NCI-H2029 treated with DMSO at 0.1 percent for 48 hours (cell line): ENCODE measurements at regions not wholly inside any gene's neighbourhood (a gene's known extent, or its start where the extent isn't known, plus 50 kb on each side); places are given as distances from the start of the nearest gene placed in this dataset.

ENCODE experiments used
- DNase-seq: peaks from one replicate; lab custom pipeline; 2025; lab: John Stamatoyannopoulos, UW

DNA sequence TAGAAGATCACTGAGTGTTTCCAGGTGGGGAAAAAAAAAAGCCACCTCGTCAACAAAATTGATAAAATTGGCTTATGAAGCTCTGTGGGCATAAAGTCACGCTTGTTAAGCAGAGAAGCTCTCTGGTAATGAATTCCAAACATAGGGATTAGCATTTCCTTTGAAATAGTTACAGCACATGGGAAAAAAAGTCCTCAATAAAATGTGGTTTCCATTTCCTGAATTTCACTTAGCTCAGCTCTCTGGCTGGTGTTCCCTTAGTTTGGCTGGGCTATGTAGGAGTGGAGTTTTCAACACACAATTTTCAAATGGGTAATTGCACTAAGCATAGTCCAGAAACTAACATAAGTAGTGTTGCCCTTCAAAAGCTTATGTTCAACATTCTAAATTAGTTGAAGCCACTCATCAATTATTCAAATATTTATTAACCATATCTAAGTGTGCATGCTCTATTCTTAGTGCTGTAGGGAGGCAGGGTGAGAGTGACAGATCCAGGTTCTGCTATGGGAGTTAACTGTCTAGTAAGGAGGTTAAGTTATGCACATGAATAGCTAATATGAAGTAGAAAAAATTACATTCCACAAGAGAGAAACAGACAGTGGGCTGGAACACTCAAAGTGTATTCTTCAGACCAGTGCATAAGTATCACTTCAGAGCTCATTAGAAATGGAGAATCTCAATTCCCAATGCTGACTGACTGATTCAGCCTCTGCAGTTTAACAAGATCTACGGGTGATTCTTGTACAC lies 445.7 kb downstream of the SMARCA1 start:
- no peak for DNase-seq

GRCh38 chrX:129071390-129071789 lies 451.9 kb downstream of the SMARCA1 start:
- DNase-seq: no peak

GRCh38 chrX:129065895-129066294 lies 457.4 kb downstream of the SMARCA1 start:
- DNase-seq: no peak

GRCh38 chrX:129058405-129058804 lies 464.9 kb downstream of the SMARCA1 start:
- no peak for DNase-seq

- DNase-seq: no peak
Measured at GRCh38 chrX:129043138-129043537, 480.2 kb downstream of the SMARCA1 start.

GRCh38 chrX:129041319-129041718 lies 482.0 kb downstream of the SMARCA1 start:
- DNase-seq: no peak

- no peak for DNase-seq
Measured at GRCh38 chrX:129040124-129040523, 483.2 kb downstream of the SMARCA1 start.

GRCh38 chrX:129039176-129039575 lies 484.1 kb downstream of the SMARCA1 start:
- DNase-seq: no peak

GRCh38 chrX:129037389-129037788 lies 485.9 kb downstream of the SMARCA1 start:
- DNase-seq: no peak

GRCh38 chrX:129035180-129035579 lies 488.1 kb downstream of the SMARCA1 start:
- no peak for DNase-seq

GRCh38 chrX:129034196-129034595 lies 489.1 kb downstream of the SMARCA1 start:
- DNase-seq: no peak

GRCh38 chrX:129026202-129026601 lies 497.1 kb downstream of the SMARCA1 start:
- no peak for DNase-seq

GRCh38 chrX:129025376-129025775 lies 497.9 kb downstream of the SMARCA1 start:
- DNase-seq: no peak

DNA sequence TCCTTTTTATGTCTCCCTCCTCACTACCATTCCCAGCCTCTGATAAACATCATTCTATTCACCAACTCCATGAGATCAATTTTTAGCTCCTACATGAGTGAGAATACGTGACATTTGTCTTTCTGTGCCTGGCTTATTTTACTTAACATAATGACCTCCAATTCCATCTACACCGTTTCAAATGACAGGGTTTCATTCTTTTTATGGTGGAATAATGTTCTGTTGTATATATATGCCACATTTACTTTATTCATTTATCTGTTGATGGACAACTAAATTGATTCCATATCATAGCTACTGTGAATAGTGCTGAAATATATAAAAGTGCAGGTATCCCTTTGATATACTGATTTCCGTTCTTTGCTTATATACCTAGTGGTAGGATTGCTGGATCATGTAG lies 503.9 kb downstream of the SMARCA1 start:
- no peak for DNase-seq

- no peak for DNase-seq
Measured at GRCh38 chrX:129015381-129015780, 507.9 kb downstream of the SMARCA1 start.

GRCh38 chrX:129013574-129013973 lies 509.7 kb downstream of the SMARCA1 start:
- no peak for DNase-seq

GRCh38 chrX:129007631-129008030 lies 515.7 kb downstream of the SMARCA1 start:
- no peak for DNase-seq

GRCh38 chrX:129006491-129006890 lies 516.8 kb downstream of the SMARCA1 start:
- DNase-seq: no peak

- DNase-seq: no peak
Measured at GRCh38 chrX:129000797-129001196, 522.5 kb downstream of the SMARCA1 start.

- peak; percentile 78 for DNase-seq
Measured at GRCh38 chrX:129000018-129000417, 523.3 kb downstream of the SMARCA1 start.

DNA sequence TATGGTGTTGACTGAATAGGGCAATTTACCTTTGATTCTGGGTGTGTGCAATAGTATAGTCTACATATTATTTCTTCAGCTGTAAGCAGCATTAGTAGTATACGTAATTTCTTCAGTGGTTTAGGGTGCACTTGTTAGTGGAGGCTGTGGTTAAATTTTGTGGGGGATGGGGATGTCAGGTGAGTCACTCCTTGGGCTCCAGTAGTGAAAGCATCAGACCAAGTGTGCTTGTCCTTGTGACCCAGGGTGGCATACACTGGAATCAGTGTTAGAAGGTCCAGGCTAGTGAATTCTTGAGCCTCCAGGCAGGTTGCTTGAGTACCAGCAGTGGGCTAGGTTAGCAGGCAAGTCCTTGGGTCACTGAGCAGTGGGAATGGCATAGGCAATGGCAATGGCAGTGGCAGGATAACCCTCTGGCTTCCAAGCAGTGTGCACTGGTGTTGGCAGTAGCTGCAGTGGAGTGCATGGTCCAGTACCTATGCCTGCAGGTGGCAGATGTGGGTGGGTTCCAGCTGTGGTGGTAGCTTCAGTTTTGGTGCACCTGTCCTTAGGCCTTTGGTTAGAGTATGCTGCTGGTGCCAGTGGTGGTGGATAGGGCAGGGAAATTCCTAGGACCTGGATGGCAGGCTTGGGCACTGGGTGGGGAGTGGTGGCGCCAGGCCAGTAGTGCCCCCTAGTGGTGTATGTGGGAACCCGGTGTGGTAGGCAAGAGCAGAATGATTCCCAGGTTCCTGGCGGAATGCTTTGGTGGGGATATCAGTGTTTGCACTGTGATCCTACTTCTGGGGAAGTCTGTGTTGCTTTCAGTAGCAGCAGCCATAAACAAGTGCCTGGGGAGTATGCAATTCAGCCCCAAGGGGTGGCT lies 531.0 kb downstream of the SMARCA1 start:
- DNase-seq: no peak

DNA sequence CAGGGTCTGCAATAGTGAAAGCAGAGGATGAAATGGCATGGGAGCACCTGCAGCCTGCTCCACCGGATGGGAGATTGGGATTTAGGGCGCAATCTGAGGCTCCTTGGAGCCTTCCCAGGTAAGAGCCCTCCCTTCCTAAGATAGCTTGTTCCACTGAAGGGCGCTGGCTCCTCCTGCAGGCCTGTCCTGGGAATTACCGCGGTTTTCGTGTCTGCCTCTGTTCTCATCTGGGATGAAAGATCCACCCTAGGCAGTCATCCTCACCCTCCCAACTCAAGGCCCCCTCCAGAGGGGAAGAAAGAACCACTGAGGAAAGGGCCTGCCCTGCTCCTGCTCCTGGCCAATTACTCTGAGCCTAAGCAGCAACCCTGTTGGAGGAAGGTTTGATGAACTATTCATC lies 547.5 kb downstream of the SMARCA1 start:
- peak; percentile 12 for DNase-seq

- DNase-seq: no peak
Measured at GRCh38 chrX:128973033-128973432, 550.3 kb downstream of the SMARCA1 start.
